Heart right ventricle (tissue), 16 donors: ENCODE measurements at regions not wholly inside any gene's neighbourhood (a gene's known extent, or its start where the extent isn't known, plus 50 kb on each side); places are given as distances from the start of the nearest gene placed in this dataset.

Experiments used
- ATAC-seq, 8 donors: fragments of 200-7000 bp; cut with Tn5 transposase; one replicate each; pipeline ENCODE4 v1.9.1; 2020; ENCODE audit warnings: mild to moderate bottlenecking in 8 of 8, moderate library complexity in 8 of 8, moderate number of reproducible peaks in 1 of 8
- DNase-seq, 2 donors: peaks; one replicate each; pipeline ENCODE4 v3.0.0-alpha.2; 2020
- H3K27ac ChIP-seq, 10 donors: fragments of 200-600 bp; sonication (generic) in 2 of 10; one replicate each; pipeline versions ENCODE4 v1.5.0 to v1.8.0; 2020 to 2022; ENCODE audit warnings: mild to moderate bottlenecking in 3 of 10
- H3K27me3 ChIP-seq, 7 donors: fragments of 200-600 bp; one replicate each; pipeline ENCODE4 v1.8.0; 2021 to 2022; ENCODE audit warnings: mild to moderate bottlenecking in 2 of 7
- H3K36me3 ChIP-seq, 9 donors: fragments of 200-600 bp; sonication (generic) in 1 of 9; one replicate each; pipeline versions ENCODE4 v1.5.0 to v1.8.0; 2020 to 2022; ENCODE audit warnings: mild to moderate bottlenecking in 2 of 9
- H3K4me1 ChIP-seq, 9 donors: fragments of 200-600 bp; sonication (generic) in 1 of 9; one replicate each; pipeline versions ENCODE4 v1.5.0 to v1.8.0; 2020 to 2022; ENCODE audit warnings: mild to moderate bottlenecking in 4 of 9
- H3K4me3 ChIP-seq, 10 donors: fragments of 200-600 bp; sonication (generic) in 2 of 10; one replicate each; pipeline versions ENCODE4 v1.5.0 to v1.8.0; 2020 to 2022; ENCODE audit warnings: mild to moderate bottlenecking in 7 of 10, moderate library complexity in 2 of 10
- H3K9me3 ChIP-seq, 11 donors: fragments of 200-600 bp in 10 of 11; sonication (generic) in 2 of 11; one replicate each; pipeline versions ENCODE4 v1.5.0 to v1.8.0; 2013 to 2022; ENCODE audit warnings: mild to moderate bottlenecking in 2 of 11, control low read depth in 1 of 11, moderate library complexity in 1 of 11
- CTCF ChIP-seq, 9 donors: fragments of 200-600 bp; sonication (generic) in 2 of 9; IDR thresholded peaks; one replicate each; pipeline versions ENCODE4 v1.5.0 to v1.8.0; 2021 to 2022; ENCODE audit warnings: antibody characterized with exemption in 9 of 9, mild to moderate bottlenecking in 5 of 9, moderate library complexity in 1 of 9
- WGBS, 2 donors: extraction: QIAGEN DNeasy Blood & Tissue Kit; methylation state at CpG; one replicate each; pipeline ENCODE4 v1.1.7; 2013; ENCODE audit warnings: inconsistent platforms in 1 of 2; 5-methylcytosine and 5-hydroxymethylcytosine counted together
- intact Hi-C, 10 donors: fragments of 100-400 bp; cut with DNase I; formaldehyde crosslinking; loops; one replicate each; pipeline versions ENCODE4 v1.11.1 to v1.14.2; 2022
- donor health status: Arrhythmogenic right ventricular cardiomyopathy.
- donor health status: ischemic (EF 13 %, LVEDD 7.1; RV severe dilation, severe dysfunction).
- donor health status: healthy with polysubstance abuse.
- donor health status: DM: no; HTN: yes; CAD: no.
- donor health status: DM: no; HTN: no; CAD: no.
- donor health status: ischemic (EF 25% LVEDD 6.9; RV normal size, moderate dysfunction).
- donor health status: ischemic (EF 25% LVEDD 5.7; RV mildly dilated, moderate dysfunction).
- donor health status: healthy.
- donor health status: DM: yes; HTN: yes; CAD: no.
- donor health status: Ischemic cardiomyopathy.
- donor health status: ischemic (EF 35%, LVEDD 5.7; RV mildly dilated, moderate dysfunction).
- donor health status: nonischemic (EF 11% LVEDD 7.7; RV severe dilation, severe dysfunction).
- donor health status: DM: yes; HTN: yes; CAD: no.
- donor health status: PGD.
- donor health status: ischemic (EF 29% LVEDD 5.4; RV normal size, mild dysfunction).
- donor health status: nonischemic (EF 23%, LVEDD 6.1; RV moderate dilation, normal function).

GRCh38 chr2:118611691-118612090 is 235.8 kb downstream of the EN1 start:
- no peak for TF ChIP-seq CTCF (IDR thresholded peaks at IDR 0.05)
- intact Hi-C loops = no loop called here
- 80 to 85% methylated on average over 2 of the region's 2 CpGs for WGBS, 2 donors

DNA sequence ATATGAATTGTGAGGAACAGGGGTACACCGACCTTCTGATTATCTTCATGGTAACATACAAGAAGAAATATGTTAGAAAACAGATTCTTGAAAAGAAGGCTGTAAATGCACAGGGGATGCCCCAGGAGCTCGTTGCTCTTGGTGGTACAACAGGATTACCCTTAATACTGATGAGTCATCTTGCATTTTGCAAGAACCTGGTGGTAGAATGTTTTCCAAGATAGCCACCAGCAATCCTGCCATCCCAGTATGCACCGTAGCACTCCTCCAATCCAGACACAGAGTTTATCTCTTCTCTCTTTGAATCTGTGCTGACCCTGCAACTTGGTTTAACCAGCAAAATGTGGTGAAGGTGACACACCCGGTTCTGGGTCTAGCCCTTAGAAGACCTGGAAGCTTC is 238.3 kb downstream of the EN1 start:
- no peaks in the 10 kb centered on the region for H3K9me3 ChIP-seq
- no peaks in the 10 kb centered on the region for H3K36me3 ChIP-seq
- TF ChIP-seq CTCF (IDR thresholded peaks at IDR 0.05) = no peak
- H3K27ac ChIP-seq = no peak overlapping the region
- H3K4me1 ChIP-seq = no peaks in the 10 kb centered on the region
- WGBS, 2 donors = 70 to 77% methylated on average over 4 of the region's 4 CpGs
- H3K4me3 ChIP-seq = no peak overlapping the region
- intact Hi-C loops = no loop called here
- DNase-seq (no peak), ATAC-seq (no peak)
- peaks cover 0 to 25% (median 6%) of the 10 kb centered on the region in 7 donors for H3K27me3 ChIP-seq

More at GRCh38 chr2:118611691-118612090, 235.8 kb downstream of the EN1 start:
- Histone ChIP-seq H3K9me3 (no peaks in the 10 kb centered on the region), H3K4me3 (no peak overlapping the region), H3K27ac (no peak overlapping the region), H3K27me3 (peaks cover 0 to 29% (median 11%) of the 10 kb centered on the region in 7 donors), H3K4me1 (no peaks in the 10 kb centered on the region), H3K36me3 (no peaks in the 10 kb centered on the region)
- DNase-seq (no peak), ATAC-seq (no peak)

DNA sequence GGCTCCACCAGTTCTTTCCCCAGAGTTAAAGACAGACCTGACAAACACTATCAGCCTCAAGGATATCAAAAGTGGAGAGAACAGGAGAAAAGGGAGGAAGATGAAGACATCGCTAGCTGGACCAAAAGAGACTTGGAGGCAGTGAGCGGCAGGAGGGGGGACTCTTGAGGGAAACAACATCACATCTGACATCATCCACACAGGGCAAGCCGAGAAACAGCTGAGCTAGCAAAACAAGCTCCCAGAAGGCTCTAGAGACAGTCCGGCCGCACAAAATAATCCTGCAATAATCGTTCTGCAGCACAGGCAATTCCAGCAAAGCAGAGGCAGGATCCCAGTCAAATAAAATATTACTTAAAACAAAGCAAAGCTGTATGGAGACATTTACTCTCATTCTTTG is 239.8 kb downstream of the EN1 start:
- no peaks in the 10 kb centered on the region for H3K4me1 ChIP-seq
- H3K27me3 ChIP-seq = peaks cover 0 to 19% (median 6%) of the 10 kb centered on the region in 7 donors
- 76 to 78% methylated on average over 6 of the region's 6 CpGs for WGBS, 2 donors
- no peak for TF ChIP-seq CTCF (IDR thresholded peaks at IDR 0.05)
- no peak for ATAC-seq
- H3K4me3 ChIP-seq = no peak overlapping the region
- no peak for DNase-seq
- no peaks in the 10 kb centered on the region for H3K9me3 ChIP-seq
- H3K36me3 ChIP-seq = no peaks in the 10 kb centered on the region
- intact Hi-C loops = no loop called here
- no peak overlapping the region for H3K27ac ChIP-seq

- intact Hi-C loops = no loop called here
- Histone ChIP-seq H3K27ac (no peak overlapping the region), H3K4me3 (no peak overlapping the region), H3K36me3 (no peaks in the 10 kb centered on the region), H3K4me1 (no peaks in the 10 kb centered on the region), H3K27me3 (peaks cover 0 to 6% (median 0%) of the 10 kb centered on the region in 7 donors), H3K9me3 (peaks cover 0 to 6% (median 0%) of the 10 kb centered on the region in 11 donors)
- DNase-seq (no peak), ATAC-seq (no peak)
- no peak for TF ChIP-seq CTCF (IDR thresholded peaks at IDR 0.05)
- 9 to 23% methylated on average over 2 of the region's 2 CpGs for WGBS, 2 donors
These were observed 242.6 kb downstream of the EN1 start for GRCh38 chr2:118604811-118605210.
